NB4 (cell line): ENCODE measurements at regions not wholly inside any gene's neighbourhood (a gene's known extent, or its start where the extent isn't known, plus 50 kb on each side); places are given as distances from the start of the nearest gene placed in this dataset.

Source experiments
- MYC ChIP-seq: IDR thresholded peaks from 2 replicates; pipeline ENCODE4 v1.6.1; 2011; ENCODE audit warnings: low read depth, low read length
- POLR2A ChIP-seq: IDR thresholded peaks from 2 replicates; pipeline ENCODE4 v1.6.1; 2011; ENCODE audit warnings: mild to moderate bottlenecking; ENCODE audit not compliant: insufficient read length; ENCODE audit errors: extremely low read depth

- TF ChIP-seq POLR2A (no peak), MYC (no peak)
Observed at GRCh38 chr5:1744393-1745122, 55.1 kb downstream of the MRPL36 start.
